GM12864 (cell line): ENCODE measurements at regions not wholly inside any gene's neighbourhood (a gene's known extent, or its start where the extent isn't known, plus 50 kb on each side); places are given as distances from the start of the nearest gene placed in this dataset.

Experiments used
- DNase-seq: peaks from one replicate; pipeline ENCODE4 v3.0.0-alpha.2; 2011; ENCODE audit warnings: low read depth
- H3K4me3 ChIP-seq: 2 replicates; pipeline ENCODE4 v1.5.1; 2011; ENCODE audit warnings: mild to moderate bottlenecking, low read depth, low read length, control low read depth
- TF ChIP-seq, protein P1 (sequence below): IDR thresholded peaks from 2 replicates; pipeline ENCODE4 v1.5.1; 2011; ENCODE audit warnings: low read depth, mild to moderate bottlenecking, moderate library complexity, low read length, control low read depth, inconsistent platforms; ENCODE audit errors: missing control alignments

DNA sequence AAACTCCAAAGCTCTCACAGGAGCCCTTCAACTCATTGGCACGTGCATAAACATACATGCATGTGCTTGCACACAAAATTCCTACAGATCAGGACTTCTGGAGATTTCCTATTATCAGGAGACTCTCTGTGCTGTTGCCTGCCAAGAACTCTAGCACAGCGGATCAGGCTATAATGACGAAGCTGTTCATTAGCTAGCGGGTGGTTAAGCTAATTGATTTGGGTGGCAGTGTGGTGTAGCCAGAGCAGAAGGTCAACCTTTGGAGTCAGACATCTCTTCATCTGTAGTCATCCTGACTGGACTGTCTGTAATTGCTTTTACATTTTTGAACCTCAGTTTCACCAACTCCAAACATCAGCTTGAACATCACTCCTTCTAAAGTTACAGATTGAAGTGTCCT, 69.0 kb downstream of the KIF2B start:
- DNase-seq, result no peak
- no peak overlapping the region for H3K4me3 ChIP-seq
- TF ChIP-seq, protein P1, sequence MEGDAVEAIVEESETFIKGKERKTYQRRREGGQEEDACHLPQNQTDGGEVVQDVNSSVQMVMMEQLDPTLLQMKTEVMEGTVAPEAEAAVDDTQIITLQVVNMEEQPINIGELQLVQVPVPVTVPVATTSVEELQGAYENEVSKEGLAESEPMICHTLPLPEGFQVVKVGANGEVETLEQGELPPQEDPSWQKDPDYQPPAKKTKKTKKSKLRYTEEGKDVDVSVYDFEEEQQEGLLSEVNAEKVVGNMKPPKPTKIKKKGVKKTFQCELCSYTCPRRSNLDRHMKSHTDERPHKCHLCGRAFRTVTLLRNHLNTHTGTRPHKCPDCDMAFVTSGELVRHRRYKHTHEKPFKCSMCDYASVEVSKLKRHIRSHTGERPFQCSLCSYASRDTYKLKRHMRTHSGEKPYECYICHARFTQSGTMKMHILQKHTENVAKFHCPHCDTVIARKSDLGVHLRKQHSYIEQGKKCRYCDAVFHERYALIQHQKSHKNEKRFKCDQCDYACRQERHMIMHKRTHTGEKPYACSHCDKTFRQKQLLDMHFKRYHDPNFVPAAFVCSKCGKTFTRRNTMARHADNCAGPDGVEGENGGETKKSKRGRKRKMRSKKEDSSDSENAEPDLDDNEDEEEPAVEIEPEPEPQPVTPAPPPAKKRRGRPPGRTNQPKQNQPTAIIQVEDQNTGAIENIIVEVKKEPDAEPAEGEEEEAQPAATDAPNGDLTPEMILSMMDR, result no peak

DNA sequence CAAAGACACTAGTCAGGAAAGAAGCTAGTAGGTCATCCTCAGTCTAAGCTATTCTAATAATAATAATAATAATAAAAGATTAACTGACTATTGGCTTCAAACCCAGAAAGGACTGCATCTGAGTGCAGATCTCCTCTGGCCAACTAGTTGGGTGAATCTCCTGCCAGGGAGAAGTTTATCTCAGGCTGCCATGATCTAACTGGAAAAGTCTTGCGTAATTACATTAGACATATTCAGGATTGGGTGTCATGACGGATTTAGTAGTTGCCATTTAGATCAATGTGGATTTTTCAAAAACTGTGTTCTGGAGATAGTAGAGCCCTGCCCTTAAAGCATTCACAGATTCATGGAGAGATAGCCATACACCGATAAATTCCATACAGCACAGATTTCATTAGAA, 69.5 kb downstream of the KIF2B start:
- TF ChIP-seq, protein P1, result no peak
- DNase-seq, result no peak
- H3K4me3 ChIP-seq, result no peak overlapping the region

DNA sequence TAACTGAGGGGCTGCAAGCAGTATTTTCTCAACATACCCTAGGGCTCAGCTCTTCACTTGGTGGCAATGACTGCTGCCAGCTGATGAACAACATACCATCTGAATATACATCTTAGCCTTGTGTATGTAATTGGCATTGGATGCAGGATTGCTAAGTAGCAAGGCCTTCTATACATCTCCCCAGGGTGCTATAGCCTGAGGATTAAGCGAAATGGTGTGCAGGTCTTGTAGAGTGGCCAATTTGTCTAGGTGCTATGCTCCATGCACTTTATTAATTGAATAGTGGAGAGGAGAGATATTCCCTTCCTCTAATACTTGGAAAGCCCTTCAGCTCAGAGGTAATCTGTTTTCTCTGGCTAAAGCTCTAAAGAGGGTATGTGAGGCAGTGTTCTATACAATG, 71.9 kb downstream of the KIF2B start:
- TF ChIP-seq, protein P1, result no peak
- H3K4me3 ChIP-seq, result no peak overlapping the region
- no peak for DNase-seq

DNA sequence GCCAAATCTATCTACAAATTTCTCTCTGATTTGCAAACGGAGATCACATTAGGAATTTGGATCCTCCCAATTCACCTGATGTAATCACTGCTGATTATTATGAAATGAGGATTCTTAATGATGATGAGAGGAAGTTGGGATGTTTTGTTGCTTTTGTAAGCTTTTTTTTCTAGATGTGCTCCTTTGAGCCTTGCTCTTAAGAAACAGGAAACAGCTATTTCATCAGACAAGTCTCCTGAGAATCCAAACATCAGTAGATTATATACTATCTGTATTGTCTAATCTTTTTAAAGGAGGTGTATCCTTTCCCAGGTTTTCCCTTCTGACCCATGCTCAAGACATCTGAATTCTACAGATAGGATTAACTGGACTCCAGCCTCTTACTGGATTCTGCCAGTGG, 73.3 kb downstream of the KIF2B start:
- H3K4me3 ChIP-seq, result no peak overlapping the region
- DNase-seq, result no peak
- TF ChIP-seq, protein P1, result no peak

DNA sequence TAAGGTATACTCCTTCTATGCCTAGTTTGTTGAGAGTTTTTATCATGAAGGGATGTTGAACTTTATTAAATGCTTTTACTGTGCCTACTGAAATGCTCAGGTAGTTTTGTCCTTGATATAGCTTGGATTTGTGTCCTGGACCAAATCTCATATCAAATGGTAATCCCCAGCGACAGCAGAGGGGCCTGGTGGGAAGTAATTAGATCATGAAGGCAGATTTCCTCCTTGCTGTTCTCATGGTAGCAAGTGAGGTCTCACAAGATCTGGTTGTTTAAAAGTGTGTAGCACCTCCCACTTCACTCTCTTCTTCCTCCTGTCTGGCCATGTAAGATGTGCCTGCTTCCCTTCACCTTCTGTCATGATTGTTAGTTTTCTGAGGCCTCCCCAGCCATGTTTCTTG, 78.2 kb downstream of the KIF2B start:
- no peak for DNase-seq
- TF ChIP-seq, protein P1, result no peak
- H3K4me3 ChIP-seq, result no peak overlapping the region

DNA sequence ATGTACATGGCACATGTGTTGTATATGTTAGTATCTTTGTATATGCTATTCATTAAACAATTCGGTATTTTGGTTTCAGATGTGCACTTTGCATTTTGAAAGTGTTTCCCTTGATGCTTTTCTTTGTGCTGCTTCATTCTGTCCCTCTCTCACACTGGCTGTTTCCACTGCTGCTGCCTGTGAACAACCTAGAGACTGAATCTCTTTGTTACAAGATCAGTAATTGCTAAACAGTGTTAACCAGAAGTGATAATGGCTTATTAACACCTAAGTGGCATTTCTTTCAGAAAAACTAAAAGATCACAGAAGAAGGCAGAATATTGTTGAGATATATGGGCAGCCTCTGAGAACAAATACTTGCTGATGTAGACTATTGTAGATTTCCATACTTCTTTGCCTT, 84.7 kb downstream of the KIF2B start:
- no peak overlapping the region for H3K4me3 ChIP-seq
- DNase-seq, result no peak
- TF ChIP-seq, protein P1, result no peak

DNA sequence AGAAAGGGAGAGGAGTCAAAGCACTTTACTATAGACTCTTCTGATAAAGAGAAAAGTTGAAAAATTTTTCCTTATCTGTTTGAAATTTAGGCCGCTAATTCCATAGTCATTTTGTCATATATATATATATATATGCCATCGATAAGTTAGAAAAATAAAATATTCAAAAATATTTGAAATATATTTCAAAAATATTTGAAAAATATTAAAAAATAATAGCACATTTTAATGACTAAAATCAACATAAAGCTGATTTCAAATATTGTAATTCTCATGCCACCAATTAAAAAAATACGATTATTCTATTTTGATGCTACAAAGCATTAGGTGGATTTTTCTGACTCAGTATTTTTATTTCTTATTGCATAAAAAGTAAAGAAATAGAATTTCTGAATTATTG, 87.1 kb downstream of the KIF2B start:
- H3K4me3 ChIP-seq, result no peak overlapping the region
- TF ChIP-seq, protein P1, result no peak
- no peak for DNase-seq
